Dermis microvascular lymphatic vessel endothelial cell (primary cell): ENCODE measurements at regions not wholly inside any gene's neighbourhood (a gene's known extent, or its start where the extent isn't known, plus 50 kb on each side); places are given as distances from the start of the nearest gene placed in this dataset.
"Not testable (repeated sequence)": the region's sequence is repeated elsewhere in the genome, so short reads cannot be mapped to it uniquely, and the experiment has no call there.

Source experiments
- DNase-seq, 2 donors: peaks; one replicate each; pipeline versions ENCODE4 v3.0.0 to v3.0.0-alpha.2; 2010; ENCODE audit warnings: low read depth in 2 of 2

DNA sequence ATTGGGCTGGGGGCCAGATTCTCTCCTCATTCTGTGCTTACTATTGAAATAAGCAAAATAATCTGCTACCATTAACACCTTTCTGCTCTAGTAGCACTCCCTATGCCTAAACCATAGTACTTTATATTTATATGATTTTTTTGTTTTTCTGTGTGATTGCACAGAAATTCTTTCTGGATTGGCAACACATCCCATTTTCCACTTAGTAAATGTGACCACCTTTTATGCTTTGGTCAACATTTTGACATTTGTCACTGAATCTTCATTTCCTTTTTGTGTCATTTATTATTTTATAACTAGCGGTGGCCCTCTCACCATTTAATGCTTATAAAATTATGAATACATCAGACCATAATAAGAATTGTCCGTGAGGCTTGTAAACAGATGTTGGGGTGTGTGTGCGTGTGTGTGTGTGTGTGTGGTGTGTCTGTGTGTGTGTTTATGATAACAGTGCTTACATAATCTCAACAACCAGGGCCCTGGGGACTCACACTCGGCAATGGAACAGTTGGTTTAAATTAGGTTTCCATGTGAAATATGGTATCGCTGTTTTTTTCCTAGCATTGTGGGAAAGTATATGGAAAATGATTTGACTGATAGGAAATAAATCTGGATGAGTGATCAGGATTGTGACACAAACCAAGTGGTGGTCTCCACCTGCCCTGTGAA lies 138.9 kb downstream of the NOC3L start:
- peak in 1 of 2 donors; percentile 54 for DNase-seq

- DNase-seq = no peak
Measured at GRCh38 chr10:94224656-94225055, 138.1 kb downstream of the NOC3L start.

GRCh38 chr10:94225589-94225988 lies 137.2 kb downstream of the NOC3L start:
- DNase-seq = peak; percentile 54 to 81

DNA sequence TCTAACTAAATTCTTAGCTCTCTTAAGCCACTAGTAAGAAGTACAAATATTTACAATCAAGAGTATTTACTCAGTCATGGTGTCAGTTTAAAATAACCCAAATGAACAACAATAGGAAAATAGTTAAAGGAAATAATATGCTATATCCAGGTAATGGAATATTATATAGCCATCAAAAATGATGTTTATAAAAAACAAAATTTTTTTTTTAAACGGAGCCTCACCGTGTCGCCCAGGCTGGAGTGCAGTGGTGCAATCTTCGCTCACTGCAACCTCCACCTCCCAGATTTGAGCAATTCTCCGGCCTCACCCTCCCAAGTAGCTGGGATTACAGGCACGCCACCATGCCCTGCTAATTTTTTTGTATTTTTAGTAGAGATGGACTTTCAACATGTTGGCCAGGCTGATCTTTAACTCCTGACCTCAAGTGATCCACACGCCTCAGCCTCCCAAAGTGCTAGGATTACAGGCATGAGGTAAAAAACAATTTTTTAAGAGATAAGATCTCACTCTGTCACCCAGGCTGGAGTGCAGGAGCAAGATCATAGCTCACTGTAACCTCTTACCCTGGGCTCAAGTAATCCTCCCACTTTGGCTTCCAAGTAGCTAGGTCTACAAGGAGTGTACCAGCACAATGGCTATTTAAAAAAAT lies 132.5 kb downstream of the NOC3L start:
- no peak for DNase-seq

- peak in 1 of 2 donors; percentile 1 for DNase-seq
Measured at GRCh38 chr10:94232711-94233383, 129.9 kb downstream of the NOC3L start.

DNA sequence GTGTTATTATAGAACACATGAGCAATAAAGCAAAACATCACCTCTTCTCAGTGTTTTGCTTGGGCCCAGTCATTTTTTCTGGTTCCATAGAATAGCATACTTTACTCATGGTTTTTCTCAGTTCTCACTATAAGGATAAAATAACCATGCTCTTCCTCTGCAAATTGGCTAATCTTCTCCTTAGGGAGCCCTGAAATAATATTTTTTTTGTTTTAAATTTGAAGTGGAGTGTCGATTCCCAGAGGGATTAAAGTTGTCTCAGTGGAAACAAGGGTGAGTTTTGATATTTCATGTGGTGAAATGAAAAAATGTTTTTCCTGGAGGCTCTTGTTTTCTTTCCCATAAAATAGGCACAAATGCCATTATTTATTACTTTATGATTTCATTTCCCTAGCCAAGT lies 127.3 kb downstream of the NOC3L start:
- no peak for DNase-seq

- DNase-seq = no peak
Measured at GRCh38 chr10:94238006-94238617, 124.6 kb downstream of the NOC3L start.

- no peak for DNase-seq
Measured at GRCh38 chr10:94239696-94240095, 123.0 kb downstream of the NOC3L start.

DNA sequence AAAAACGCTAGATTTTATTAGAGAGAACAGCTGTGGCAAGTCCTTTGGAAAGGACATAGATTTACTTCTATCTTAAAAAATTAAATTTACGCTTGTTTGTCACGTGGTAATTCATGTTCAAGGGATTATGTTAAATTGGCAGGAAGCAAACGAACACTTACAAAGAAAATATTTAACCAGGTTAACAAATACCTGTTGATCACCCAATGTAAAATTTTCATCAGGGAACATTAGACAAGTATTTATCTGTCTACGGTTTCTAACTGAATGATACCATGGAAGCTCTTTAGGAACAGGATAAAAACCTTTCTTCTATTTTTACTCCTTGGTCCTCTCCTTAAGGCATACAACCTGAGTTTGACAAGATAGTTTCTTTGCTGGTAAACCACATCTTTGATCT lies 122.2 kb downstream of the NOC3L start:
- no peak for DNase-seq

DNA sequence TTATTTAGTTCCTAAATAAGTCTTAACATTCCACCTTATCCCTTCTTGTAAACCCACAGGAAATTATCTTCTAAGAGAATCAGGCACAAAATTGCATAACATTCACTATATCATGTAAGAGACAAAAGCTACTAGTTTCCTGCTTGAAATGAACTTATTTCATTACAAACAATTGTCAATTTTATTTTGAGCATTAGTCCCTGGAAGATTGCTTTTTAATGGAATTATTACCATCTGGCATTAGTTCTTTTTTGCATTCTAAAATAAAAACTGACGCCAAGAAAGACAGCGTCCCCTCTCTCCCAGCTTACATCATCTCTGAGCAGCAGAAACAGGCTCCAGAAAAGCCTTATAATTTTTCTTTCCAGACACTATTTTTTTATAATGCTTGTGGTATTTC lies 121.8 kb downstream of the NOC3L start:
- no peak for DNase-seq

DNA sequence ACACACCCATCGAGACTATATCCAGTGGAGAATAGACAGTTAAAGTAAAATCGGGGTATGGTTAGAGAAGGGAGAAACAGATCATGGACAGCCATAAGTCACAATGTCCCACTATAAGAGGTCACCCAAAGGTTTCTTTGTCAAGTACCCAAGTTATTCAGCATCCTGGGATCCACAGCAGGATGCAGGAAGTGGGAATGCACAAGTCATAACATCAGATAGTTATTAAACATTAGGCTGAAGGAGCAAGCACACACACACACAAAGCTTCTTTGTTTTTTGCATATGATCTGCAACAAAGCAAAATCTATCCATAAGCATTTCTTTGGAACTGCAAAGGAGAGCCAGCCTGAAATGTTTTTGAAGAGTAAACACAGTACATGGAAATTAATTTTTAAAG lies 111.6 kb downstream of the NOC3L start:
- DNase-seq = no peak

DNA sequence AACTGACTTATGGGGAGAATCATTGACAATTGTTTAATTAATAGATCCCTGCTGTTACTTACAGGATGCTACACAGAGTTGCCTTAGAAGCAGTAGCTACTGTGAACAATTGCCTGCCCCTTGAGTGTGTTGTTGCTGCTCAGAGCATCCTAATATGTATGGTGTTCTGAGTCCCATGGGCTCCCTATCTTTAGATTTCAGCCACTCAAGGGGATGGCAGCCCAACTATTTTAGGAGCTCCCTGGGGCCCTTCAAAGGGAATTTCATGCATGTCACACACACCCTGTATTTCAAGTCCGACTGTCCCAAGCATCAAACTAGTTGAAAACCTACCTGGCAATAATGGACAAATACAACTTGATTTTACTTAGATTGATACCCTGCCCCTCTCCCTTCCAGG lies 111.2 kb downstream of the NOC3L start:
- no peak for DNase-seq

GRCh38 chr10:94257407-94257806 lies 105.3 kb downstream of the NOC3L start:
- not testable (repeated sequence) for DNase-seq

DNA sequence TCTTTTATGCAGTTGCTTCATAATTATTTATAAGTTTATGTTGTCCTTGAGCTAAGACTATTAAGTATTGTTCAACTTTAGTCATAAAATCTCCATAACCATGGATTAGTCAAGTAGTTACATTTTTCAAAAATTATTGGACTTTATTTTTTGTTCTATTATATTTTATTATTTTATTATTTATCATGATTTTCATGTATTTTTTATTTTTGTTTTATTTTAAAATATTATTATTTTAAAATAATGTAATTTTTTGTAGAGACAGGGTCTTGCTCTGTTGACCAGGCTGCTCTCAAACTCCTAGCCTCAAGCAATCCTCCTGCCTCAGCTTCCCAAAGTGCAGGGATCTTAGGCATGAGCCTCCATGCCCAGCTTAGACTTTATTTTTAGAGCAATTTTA lies 102.3 kb downstream of the NOC3L start:
- DNase-seq = no peak

GRCh38 chr10:94264085-94264484 lies 98.7 kb downstream of the NOC3L start:
- DNase-seq = no peak

DNA sequence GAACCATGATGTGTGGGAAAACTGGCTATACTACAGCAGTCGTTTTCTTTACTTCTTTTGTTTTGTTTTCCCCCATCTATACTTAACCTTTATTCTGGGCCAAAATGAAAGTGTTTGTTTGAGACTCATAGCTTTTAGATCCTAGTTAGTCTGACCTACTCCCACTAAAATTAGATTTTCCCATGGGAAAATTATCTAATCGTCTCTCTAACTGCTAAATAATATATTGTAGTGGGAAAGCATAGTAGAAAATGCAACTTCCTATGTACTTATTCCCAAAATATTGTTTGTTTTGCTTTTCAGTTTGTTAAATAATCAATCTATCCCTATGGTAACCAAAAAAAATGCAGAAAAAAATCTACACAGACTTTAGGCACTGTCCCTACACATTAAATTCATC lies 96.6 kb downstream of the NOC3L start:
- no peak for DNase-seq

- no peak for DNase-seq
Measured at GRCh38 chr10:94268652-94269051, 94.1 kb downstream of the NOC3L start.

DNA sequence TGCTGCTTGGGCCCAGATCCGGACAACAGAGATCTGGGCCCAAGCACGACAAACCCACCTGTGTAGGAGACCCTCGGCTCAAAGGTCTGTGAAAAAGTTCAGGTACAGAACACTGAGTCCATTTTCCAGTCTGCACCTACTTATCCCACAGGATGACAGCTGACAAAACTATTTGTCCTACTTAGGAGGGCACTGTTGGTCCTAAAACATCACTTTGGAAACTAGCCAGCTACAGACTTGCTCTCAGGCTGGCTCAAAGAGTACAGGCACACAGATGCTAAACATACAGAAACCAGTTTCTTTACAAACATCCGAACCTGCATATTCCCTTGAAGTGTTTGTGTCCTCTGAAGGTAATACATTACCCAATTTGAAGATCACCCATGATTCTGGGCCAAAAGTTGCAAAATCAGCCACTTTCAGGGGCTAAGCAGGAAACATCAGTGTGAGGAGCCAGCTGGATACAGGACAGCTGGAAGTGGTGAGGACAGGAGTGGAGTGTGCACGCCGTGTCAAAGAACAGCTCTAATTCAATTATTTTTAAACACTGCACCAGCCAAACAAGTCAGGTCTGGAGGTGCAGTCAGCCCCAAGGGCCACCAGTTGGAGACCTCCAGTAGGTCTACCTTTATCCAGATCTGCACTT lies 88.5 kb downstream of the NOC3L start:
- peak in 1 of 2 donors; percentile 43 for DNase-seq

DNA sequence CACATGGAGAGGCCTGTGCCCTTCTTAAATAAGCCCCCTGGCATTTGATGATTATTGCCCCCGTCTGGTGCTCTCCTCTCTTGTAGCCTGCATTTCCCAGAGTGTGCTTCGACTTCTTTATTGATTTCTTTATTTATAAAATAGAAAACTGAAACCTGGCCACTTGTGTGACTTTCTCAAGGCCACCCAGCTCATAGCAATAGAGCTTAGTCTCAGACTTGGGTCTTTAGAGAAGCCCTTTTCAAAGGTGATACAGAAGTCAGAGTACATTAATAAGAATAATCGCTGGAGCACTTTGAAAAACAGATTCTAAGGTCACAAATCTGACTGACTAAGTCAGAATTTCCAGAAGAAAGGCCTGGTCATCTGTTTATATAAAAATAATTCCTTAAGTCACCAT lies 86.6 kb downstream of the NOC3L start:
- no peak for DNase-seq

DNA sequence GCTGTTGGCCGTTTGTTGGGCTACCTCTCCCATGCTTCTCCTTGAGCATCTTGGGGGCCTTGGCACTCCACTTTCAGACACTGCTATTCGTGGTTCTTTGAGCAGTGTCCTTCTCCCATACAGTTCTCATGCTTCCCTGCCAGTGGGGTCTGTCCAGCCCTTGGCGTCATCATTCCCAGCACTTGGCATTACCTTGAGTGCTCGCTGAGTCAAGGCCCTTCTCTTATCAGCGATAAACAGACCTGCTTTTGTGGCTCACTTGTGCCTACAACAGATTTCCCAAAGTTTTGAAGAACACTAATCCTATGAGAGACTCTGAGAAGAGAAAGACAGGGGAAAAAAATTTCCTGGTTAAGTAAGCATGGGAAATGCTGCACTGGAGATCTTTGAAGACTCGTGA lies 85.3 kb downstream of the NOC3L start:
- no peak for DNase-seq

DNA sequence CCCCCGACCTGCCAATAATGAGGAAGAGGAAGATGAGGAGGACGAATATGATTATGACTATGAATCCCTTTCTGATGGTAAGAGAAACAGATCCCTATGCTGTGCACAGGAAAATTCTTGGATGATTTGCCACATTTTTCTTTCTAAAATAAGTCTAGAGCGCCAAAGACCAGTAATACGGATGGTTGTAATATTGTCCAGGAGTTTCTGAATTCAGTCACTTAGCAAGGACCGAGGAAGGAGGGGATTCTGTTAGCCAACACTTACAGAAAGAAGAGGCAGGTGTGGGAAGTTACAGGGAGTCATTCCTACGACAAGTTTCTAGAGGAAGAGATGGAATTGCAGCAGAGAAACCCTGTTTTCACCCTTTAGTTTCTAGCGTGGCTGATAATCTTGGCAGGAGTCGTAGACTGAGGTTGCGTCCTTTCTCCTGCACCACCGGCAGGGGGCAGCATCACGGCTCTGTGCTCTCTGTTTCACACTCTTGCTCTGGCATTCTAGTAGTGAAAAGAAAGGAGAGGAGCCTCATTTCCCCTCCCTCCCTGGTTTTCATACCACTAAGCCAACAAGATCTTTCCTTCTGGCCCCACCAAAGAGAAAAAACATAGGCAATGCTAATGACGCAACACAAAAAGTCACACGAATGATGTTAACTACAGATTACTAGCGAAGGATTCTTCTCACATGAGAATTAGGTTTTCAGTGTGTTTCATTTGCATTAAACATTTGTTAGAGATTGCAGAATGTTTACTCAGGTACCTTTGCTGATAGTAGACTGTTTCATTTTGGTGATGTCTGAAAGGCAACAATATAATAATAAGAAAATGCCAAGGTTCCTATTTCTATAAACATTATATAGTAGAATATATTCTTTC lies 82.7 kb downstream of the NOC3L start:
- DNase-seq = peak; percentile 43 to 73
